Endothelial cell of umbilical vein (primary cell): ENCODE measurements at regions not wholly inside any gene's neighbourhood (a gene's known extent, or its start where the extent isn't known, plus 50 kb on each side); places are given as distances from the start of the nearest gene placed in this dataset.

Experiments
- EZH2 ChIP-seq: IDR thresholded peaks from 2 replicates; pipeline ENCODE4 v1.6.1; 2012; ENCODE audit warnings: borderline replicate concordance, low read depth, mild to moderate bottlenecking, moderate library complexity, low read length, inconsistent platforms; ENCODE audit not compliant: severe bottlenecking
- POLR2A ChIP-seq: IDR thresholded peaks from 2 replicates; pipeline ENCODE4 v1.6.1; 2012; ENCODE audit warnings: low read depth, mild to moderate bottlenecking, control low read depth, low read length
- POLR2AphosphoS5 ChIP-seq: IDR thresholded peaks from 2 replicates; pipeline ENCODE4 v1.6.1; 2012; ENCODE audit warnings: low read depth, mild to moderate bottlenecking, control low read depth, low read length, moderate library complexity; ENCODE audit not compliant: insufficient read depth
- TF ChIP-seq, protein P1 (sequence below), 2 donors: IDR thresholded peaks; 1 replicate in 1 of 2; 2 replicates in 1 of 2; pipeline ENCODE4 v1.5.1; 2011; ENCODE audit warnings: low read length in 2 of 2, mild to moderate bottlenecking in 2 of 2, moderate library complexity in 2 of 2, control low read depth in 1 of 2, inconsistent platforms in 1 of 2, low read depth in 1 of 2; ENCODE audit not compliant: insufficient read depth in 1 of 2; ENCODE audit errors: extremely low read depth in 1 of 2

DNA sequence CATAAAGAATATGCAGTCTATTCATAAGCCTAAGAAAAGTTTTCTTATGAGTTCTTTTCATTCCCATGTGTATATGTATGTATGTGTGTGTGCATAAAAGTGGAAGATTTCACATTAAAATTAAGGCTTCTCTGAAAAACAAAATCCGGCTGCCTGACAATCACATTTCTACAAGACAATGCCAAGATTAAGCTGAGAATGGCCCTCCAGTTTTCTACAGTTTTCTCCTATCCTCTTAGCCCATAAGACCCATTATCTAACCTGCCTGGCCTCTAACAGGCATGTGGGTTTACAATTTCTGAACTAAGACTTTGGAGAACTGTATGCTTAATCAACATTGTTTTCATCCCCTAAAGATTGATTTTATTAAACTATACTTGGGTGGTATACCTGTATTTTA is 446.0 kb upstream of the SEMA3A start:
- TF ChIP-seq POLR2A, result no peak
- TF ChIP-seq, protein P1, sequence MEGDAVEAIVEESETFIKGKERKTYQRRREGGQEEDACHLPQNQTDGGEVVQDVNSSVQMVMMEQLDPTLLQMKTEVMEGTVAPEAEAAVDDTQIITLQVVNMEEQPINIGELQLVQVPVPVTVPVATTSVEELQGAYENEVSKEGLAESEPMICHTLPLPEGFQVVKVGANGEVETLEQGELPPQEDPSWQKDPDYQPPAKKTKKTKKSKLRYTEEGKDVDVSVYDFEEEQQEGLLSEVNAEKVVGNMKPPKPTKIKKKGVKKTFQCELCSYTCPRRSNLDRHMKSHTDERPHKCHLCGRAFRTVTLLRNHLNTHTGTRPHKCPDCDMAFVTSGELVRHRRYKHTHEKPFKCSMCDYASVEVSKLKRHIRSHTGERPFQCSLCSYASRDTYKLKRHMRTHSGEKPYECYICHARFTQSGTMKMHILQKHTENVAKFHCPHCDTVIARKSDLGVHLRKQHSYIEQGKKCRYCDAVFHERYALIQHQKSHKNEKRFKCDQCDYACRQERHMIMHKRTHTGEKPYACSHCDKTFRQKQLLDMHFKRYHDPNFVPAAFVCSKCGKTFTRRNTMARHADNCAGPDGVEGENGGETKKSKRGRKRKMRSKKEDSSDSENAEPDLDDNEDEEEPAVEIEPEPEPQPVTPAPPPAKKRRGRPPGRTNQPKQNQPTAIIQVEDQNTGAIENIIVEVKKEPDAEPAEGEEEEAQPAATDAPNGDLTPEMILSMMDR (IDR thresholded peaks at IDR 0.05; ENCODE audit: extremely low read depth in 1 of 2, insufficient read depth in 1 of 2, low read depth in 1 of 2, low read length in 2 of 2), result no peak
- TF ChIP-seq POLR2AphosphoS5, result no peak
- no peak for TF ChIP-seq EZH2
